Ovary (tissue), 7 donors: ENCODE measurements at regions not wholly inside any gene's neighbourhood (a gene's known extent, or its start where the extent isn't known, plus 50 kb on each side); places are given as distances from the start of the nearest gene placed in this dataset.

Experiments
- DNase-seq, 5 donors: peaks; one replicate each; pipeline ENCODE4 v3.0.0-alpha.2; 2019 to 2020
- H3K27ac ChIP-seq, 2 donors: fragments of 200-600 bp; one replicate each; pipeline versions ENCODE4 v1.5.1 to v1.8.0; 2019 to 2022
- H3K27me3 ChIP-seq: fragments of 200-600 bp; one replicate; pipeline ENCODE4 v1.8.0; 2022
- H3K36me3 ChIP-seq: fragments of 200-600 bp; sonication (generic); one replicate; pipeline ENCODE4 v1.5.1; 2019
- H3K4me1 ChIP-seq: one replicate; pipeline ENCODE4 v1.8.1; 2013; ENCODE audit warnings: mild to moderate bottlenecking, moderate library complexity; ENCODE audit not compliant: insufficient read depth
- H3K4me3 ChIP-seq: fragments of 200-600 bp; sonication (generic); one replicate; pipeline ENCODE4 v1.5.1; 2017
- H3K9me3 ChIP-seq, 2 donors: fragments of 200-600 bp in 1 of 2; sonication (generic) in 1 of 2; one replicate each; pipeline versions ENCODE4 v1.5.1 to v1.8.1; 2013 to 2019; ENCODE audit warnings: mild to moderate bottlenecking in 1 of 2, moderate library complexity in 1 of 2
- EP300 ChIP-seq: sonication (generic); formaldehyde crosslinking; IDR thresholded peaks from one replicate; pipeline ENCODE4 v1.6.1; 2017; ENCODE audit warnings: antibody characterized with exemption
- POLR2A ChIP-seq: fragments of 450-650 bp; IDR thresholded peaks from one replicate; pipeline ENCODE4 v1.6.1; 2017; ENCODE audit warnings: antibody characterized with exemption, mild to moderate bottlenecking, moderate library complexity
- WGBS, 3 donors: extraction: QIAGEN DNeasy Blood & Tissue Kit in 1 of 3; methylation state at CpG; one replicate each; pipeline versions ENCODE4 v1.1.5 to v1.1.7; 2013 to 2017; 5-methylcytosine and 5-hydroxymethylcytosine counted together
- intact Hi-C, 4 donors: fragments of 100-400 bp; cut with DNase I; formaldehyde crosslinking; loops; one replicate each; pipeline versions ENCODE4 v1.11.0 to v1.15.1; 2022 to 2023
- TF ChIP-seq, protein P1 (sequence below), 3 donors: fragments of 450-650 bp in 2 of 3; fragments of 200-600 bp in 1 of 3; IDR thresholded peaks; one replicate each; pipeline versions ENCODE4 v1.5.1 to v1.8.0; 2016 to 2022; ENCODE audit warnings: antibody characterized with exemption in 3 of 3, mild to moderate bottlenecking in 1 of 3
- donor health status: DM: no; HTN: no; CAD: no; lungs with moderate emphysema.
- donor health status: DM: no; HTN: no; CAD: no.
- donor health status: Bipolar disorder and iron deficiency.
- donor health status: DM: no; HTN: no; CAD: no.
- donor health status: DM: yes; HTN: yes; CAD: no.

- 53 to 73% (median 58%) methylated on average over 1 of the region's 1 CpG for WGBS, 3 donors
- H3K27me3 ChIP-seq: no peaks in the 10 kb centered on the region
- H3K9me3 ChIP-seq: no peaks in the 10 kb centered on the region
- DNase-seq: no peak
- TF ChIP-seq, protein P1, sequence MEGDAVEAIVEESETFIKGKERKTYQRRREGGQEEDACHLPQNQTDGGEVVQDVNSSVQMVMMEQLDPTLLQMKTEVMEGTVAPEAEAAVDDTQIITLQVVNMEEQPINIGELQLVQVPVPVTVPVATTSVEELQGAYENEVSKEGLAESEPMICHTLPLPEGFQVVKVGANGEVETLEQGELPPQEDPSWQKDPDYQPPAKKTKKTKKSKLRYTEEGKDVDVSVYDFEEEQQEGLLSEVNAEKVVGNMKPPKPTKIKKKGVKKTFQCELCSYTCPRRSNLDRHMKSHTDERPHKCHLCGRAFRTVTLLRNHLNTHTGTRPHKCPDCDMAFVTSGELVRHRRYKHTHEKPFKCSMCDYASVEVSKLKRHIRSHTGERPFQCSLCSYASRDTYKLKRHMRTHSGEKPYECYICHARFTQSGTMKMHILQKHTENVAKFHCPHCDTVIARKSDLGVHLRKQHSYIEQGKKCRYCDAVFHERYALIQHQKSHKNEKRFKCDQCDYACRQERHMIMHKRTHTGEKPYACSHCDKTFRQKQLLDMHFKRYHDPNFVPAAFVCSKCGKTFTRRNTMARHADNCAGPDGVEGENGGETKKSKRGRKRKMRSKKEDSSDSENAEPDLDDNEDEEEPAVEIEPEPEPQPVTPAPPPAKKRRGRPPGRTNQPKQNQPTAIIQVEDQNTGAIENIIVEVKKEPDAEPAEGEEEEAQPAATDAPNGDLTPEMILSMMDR (IDR thresholded peaks at IDR 0.05): no peak
- no peak for TF ChIP-seq EP300
- no peak for TF ChIP-seq POLR2A
- no peak overlapping the region for H3K27ac ChIP-seq
- intact Hi-C loops: loop anchor here in 1 of 4 donors (10.0 kb wide), 1 partner anchor 102 kb away; no protein-coding TSS in a partner anchor
- peaks cover 2% of the 10 kb centered on the region for H3K4me1 ChIP-seq
- no peaks in the 10 kb centered on the region for H3K36me3 ChIP-seq
- no peak overlapping the region for H3K4me3 ChIP-seq
Measured at GRCh38 chr3:159892801-159893200, 95.8 kb upstream of the IL12A start.

GRCh38 chr3:159894386-159894785, 94.2 kb upstream of the IL12A start:
- 85 to 89% (median 88%) methylated on average over 4 of the region's 4 CpGs for WGBS, 3 donors
- no peak for DNase-seq
- H3K36me3 ChIP-seq: no peaks in the 10 kb centered on the region
- no peak overlapping the region for H3K4me3 ChIP-seq
- TF ChIP-seq EP300 (no peak), POLR2A (no peak)
- TF ChIP-seq, protein P1 (IDR thresholded peaks at IDR 0.05): no peak
- H3K9me3 ChIP-seq: no peaks in the 10 kb centered on the region
- no peaks in the 10 kb centered on the region for H3K27me3 ChIP-seq
- no peak overlapping the region for H3K27ac ChIP-seq
- intact Hi-C loops: loop anchor here in 1 of 4 donors (10.0 kb wide), 1 partner anchor 100 kb away; no protein-coding TSS in a partner anchor
- H3K4me1 ChIP-seq: peaks cover 6% of the 10 kb centered on the region

GRCh38 chr3:159895430-159895829, 93.2 kb upstream of the IL12A start:
- DNase-seq: no peak
- TF ChIP-seq, protein P1 (IDR thresholded peaks at IDR 0.05): no peak
- TF ChIP-seq POLR2A (no peak), EP300 (no peak)
- Histone ChIP-seq H3K4me3 (no peak overlapping the region), H3K4me1 (peaks cover 6% of the 10 kb centered on the region), H3K27ac (no peak overlapping the region), H3K36me3 (no peaks in the 10 kb centered on the region), H3K9me3 (no peaks in the 10 kb centered on the region), H3K27me3 (no peaks in the 10 kb centered on the region)
- intact Hi-C loops: loop anchor here in 1 of 4 donors (10.0 kb wide), 1 partner anchor 99 kb away; no protein-coding TSS in a partner anchor
- 90 to 92% (median 91%) methylated on average over 2 of the region's 2 CpGs for WGBS, 3 donors

- no peak for TF ChIP-seq EP300
- TF ChIP-seq, protein P1 (IDR thresholded peaks at IDR 0.05): no peak
- TF ChIP-seq POLR2A: no peak
- DNase-seq: no peak
- H3K9me3 ChIP-seq: no peaks in the 10 kb centered on the region
- H3K4me3 ChIP-seq: no peak overlapping the region
- H3K4me1 ChIP-seq: peaks cover 6% of the 10 kb centered on the region
- intact Hi-C loops: loop anchor here in 1 of 4 donors (10.0 kb wide), 1 partner anchor 98 kb away; no protein-coding TSS in a partner anchor
- H3K27me3 ChIP-seq: no peaks in the 10 kb centered on the region
- no peaks in the 10 kb centered on the region for H3K36me3 ChIP-seq
- no peak overlapping the region for H3K27ac ChIP-seq
- 92 to 96% (median 95%) methylated on average over 1 of the region's 1 CpG for WGBS, 3 donors
Measured at GRCh38 chr3:159896543-159896942, 92.1 kb upstream of the IL12A start.
